Endodermal cell (in vitro differentiated cells): ENCODE measurements at regions not wholly inside any gene's neighbourhood (a gene's known extent, or its start where the extent isn't known, plus 50 kb on each side); places are given as distances from the start of the nearest gene placed in this dataset.

Source experiments
- DNase-seq: peaks from one replicate; pipeline ENCODE4 v3.0.0-alpha.2; 2017
- H3K27ac ChIP-seq: 2 replicates; pipeline ENCODE4 v1.5.1; 2013; ENCODE audit warnings: mild to moderate bottlenecking, low read depth, low read length, moderate library complexity
- H3K27me3 ChIP-seq: 2 replicates; pipeline ENCODE4 v1.6.1; 2013; ENCODE audit warnings: mild to moderate bottlenecking, low read length, moderate library complexity; ENCODE audit not compliant: insufficient read depth, control insufficient read depth, poor library complexity, severe bottlenecking
- H3K36me3 ChIP-seq: 2 replicates; pipeline ENCODE4 v1.7.0; 2013; ENCODE audit warnings: mild to moderate bottlenecking, low read length, moderate library complexity; ENCODE audit not compliant: control insufficient read depth, insufficient read depth
- H3K4me1 ChIP-seq: one replicate; pipeline ENCODE4 v1.7.0; 2013; ENCODE audit warnings: low read length; ENCODE audit not compliant: control insufficient read depth, insufficient read depth
- H3K4me3 ChIP-seq: 2 replicates; pipeline ENCODE4 v1.5.1; 2013; ENCODE audit warnings: mild to moderate bottlenecking, low read length, moderate library complexity
- H3K9ac ChIP-seq: 2 replicates; pipeline ENCODE4 v1.6.1; 2013; ENCODE audit warnings: mild to moderate bottlenecking, low read length, moderate library complexity; ENCODE audit not compliant: poor library complexity, severe bottlenecking; ENCODE audit errors: extremely low read depth
- H3K9me3 ChIP-seq: 2 replicates; pipeline ENCODE4 v1.6.1; 2013; ENCODE audit warnings: mild to moderate bottlenecking, low read length, moderate library complexity; ENCODE audit not compliant: control insufficient read depth
- H3K27ac Mint-ChIP-seq: 2 replicates; pipeline ENCODE4 v1.8.0; 2020; ENCODE audit warnings: mixed read lengths
- H3K27me3 Mint-ChIP-seq: 2 replicates; pipeline ENCODE4 v1.8.0; 2021; ENCODE audit warnings: mild to moderate bottlenecking, mixed read lengths; ENCODE audit not compliant: insufficient read depth
- H3K36me3 Mint-ChIP-seq: 2 replicates; pipeline ENCODE4 v1.8.0; 2020; ENCODE audit warnings: low read depth, mixed read lengths
- H3K4me1 Mint-ChIP-seq: 2 replicates; pipeline ENCODE4 v1.8.0; 2020; ENCODE audit warnings: mixed read lengths
- H3K4me3 Mint-ChIP-seq: 2 replicates; pipeline ENCODE4 v1.8.0; 2020; ENCODE audit warnings: mild to moderate bottlenecking, moderate library complexity, mixed read lengths
- H3K9me3 Mint-ChIP-seq: 2 replicates; pipeline ENCODE4 v1.8.0; 2020; ENCODE audit warnings: mild to moderate bottlenecking, mixed read lengths
- CTCF ChIP-seq: fragments of 200-600 bp; sonication (generic); conservative IDR thresholded peaks from 2 replicates; pipeline ENCODE4 v1.5.0; 2021; ENCODE audit warnings: antibody characterized with exemption, mild to moderate bottlenecking
- WGBS, 2 experiments: methylation state at CpG; one replicate each; pipeline versions ENCODE4 v1.1.5 to v1.1.7; 2013; ENCODE audit warnings: missing lambda C conversion rate in 2 of 2, mixed read lengths in 1 of 2; ENCODE audit not compliant: insufficient coverage in 1 of 2, insufficient read length in 1 of 2; 5-methylcytosine and 5-hydroxymethylcytosine counted together

GRCh38 chr9:107894572-107895261, 405.1 kb upstream of the KLF4 start:
- no peak overlapping the region for H3K4me3 Mint-ChIP-seq

GRCh38 chr9:107890921-107891465, 401.4 kb upstream of the KLF4 start:
- DNase-seq, result no peak
- Mint-ChIP-seq H3K4me3 (no peak overlapping the region), H3K36me3 (no peaks in the 10 kb centered on the region), H3K27me3 (peaks cover 14% of the 10 kb centered on the region), H3K27ac (no peak overlapping the region), H3K4me1 (no peaks in the 10 kb centered on the region), H3K9me3 (peaks cover 5% of the 10 kb centered on the region)
- Histone ChIP-seq H3K9me3 (peaks cover 11% of the 10 kb centered on the region), H3K9ac (no peak overlapping the region), H3K36me3 (no peaks in the 10 kb centered on the region), H3K4me3 (no peak overlapping the region), H3K4me1 (no peaks in the 10 kb centered on the region), H3K27ac (no peak overlapping the region), H3K27me3 (no peaks in the 10 kb centered on the region)
- no peak for TF ChIP-seq CTCF
- 92 to 100% methylated on average over 3 of the region's 3 CpGs for WGBS, 2 experiments

More at GRCh38 chr9:107894572-107895261, 405.1 kb upstream of the KLF4 start:
- no peak overlapping the region for H3K27ac Mint-ChIP-seq
- H3K9me3 ChIP-seq, result peaks cover 11% of the 10 kb centered on the region
- H3K4me3 ChIP-seq, result no peak overlapping the region
- no peaks in the 10 kb centered on the region for H3K9me3 Mint-ChIP-seq
- no peak for DNase-seq
- H3K36me3 ChIP-seq, result no peaks in the 10 kb centered on the region
- peaks cover 18% of the 10 kb centered on the region for H3K27me3 Mint-ChIP-seq
- peaks cover 1% of the 10 kb centered on the region for H3K27me3 ChIP-seq
- TF ChIP-seq CTCF, result no peak
- no peak overlapping the region for H3K27ac ChIP-seq
- WGBS, 2 experiments, result 92 to 100% methylated on average over 5 to 11 of the region's 11 CpGs
- H3K9ac ChIP-seq, result no peak overlapping the region
- H3K4me1 ChIP-seq, result no peaks in the 10 kb centered on the region
- no peaks in the 10 kb centered on the region for H3K36me3 Mint-ChIP-seq
- no peaks in the 10 kb centered on the region for H3K4me1 Mint-ChIP-seq

GRCh38 chr9:107888773-107889227, 399.2 kb upstream of the KLF4 start:
- Histone ChIP-seq H3K4me3 (no peak overlapping the region), H3K27ac (no peak overlapping the region), H3K36me3 (no peaks in the 10 kb centered on the region), H3K4me1 (no peaks in the 10 kb centered on the region), H3K9ac (no peak overlapping the region), H3K27me3 (peaks cover 10% of the 10 kb centered on the region), H3K9me3 (peaks cover 11% of the 10 kb centered on the region)
- Mint-ChIP-seq H3K9me3 (peaks cover 5% of the 10 kb centered on the region), H3K4me3 (no peak overlapping the region), H3K27ac (no peak overlapping the region), H3K27me3 (peaks cover 19% of the 10 kb centered on the region), H3K36me3 (no peaks in the 10 kb centered on the region), H3K4me1 (no peaks in the 10 kb centered on the region)
- no peak for DNase-seq
- no peak for TF ChIP-seq CTCF
- 86 to 96% methylated on average over 1 to 2 of the region's 2 CpGs for WGBS, 2 experiments
